Naive B cell (primary cell): ENCODE measurements at regions not wholly inside any gene's neighbourhood (a gene's known extent, or its start where the extent isn't known, plus 50 kb on each side); places are given as distances from the start of the nearest gene placed in this dataset.

Experiments used
- ATAC-seq, 2 donors: fragments of 150-1000 bp; cut with Tn5 transposase; 2 replicates each; pipeline ENCODE4 v1.10.0; 2021; ENCODE audit warnings: low read depth in 2 of 2, mild to moderate bottlenecking in 2 of 2, moderate library complexity in 2 of 2
- DNase-seq: peaks from one replicate; pipeline ENCODE4 v3.0.0; 2022
- H3K27ac Mint-ChIP-seq, 6 donors: one replicate each; pipeline ENCODE4 v1.8.0; 2020 to 2022; ENCODE audit warnings: mild to moderate bottlenecking in 6 of 6, mixed read lengths in 6 of 6, moderate library complexity in 5 of 6, inconsistent platforms in 2 of 6
- H3K27me3 Mint-ChIP-seq, 3 donors: one replicate each; pipeline ENCODE4 v1.8.0; 2021 to 2022; ENCODE audit warnings: mixed read lengths in 3 of 3, mild to moderate bottlenecking in 1 of 3
- H3K36me3 Mint-ChIP-seq, 2 donors: one replicate each; pipeline ENCODE4 v1.8.0; 2020 to 2022; ENCODE audit warnings: mixed read lengths in 2 of 2, inconsistent platforms in 1 of 2, mild to moderate bottlenecking in 1 of 2
- H3K4me1 Mint-ChIP-seq, 3 donors: one replicate each; pipeline ENCODE4 v1.8.0; 2020 to 2022; ENCODE audit warnings: mixed read lengths in 3 of 3, inconsistent platforms in 1 of 3, mild to moderate bottlenecking in 1 of 3, moderate library complexity in 1 of 3
- H3K4me3 Mint-ChIP-seq, 8 donors: one replicate each; pipeline ENCODE4 v1.8.0; 2020 to 2022; ENCODE audit warnings: mild to moderate bottlenecking in 8 of 8, mixed read lengths in 8 of 8, moderate library complexity in 8 of 8, inconsistent platforms in 2 of 8
- H3K9me3 Mint-ChIP-seq, 7 donors: one replicate each; pipeline ENCODE4 v1.8.0; 2020 to 2022; ENCODE audit warnings: mixed read lengths in 7 of 7, mild to moderate bottlenecking in 5 of 7, inconsistent platforms in 2 of 7, moderate library complexity in 1 of 7

DNA sequence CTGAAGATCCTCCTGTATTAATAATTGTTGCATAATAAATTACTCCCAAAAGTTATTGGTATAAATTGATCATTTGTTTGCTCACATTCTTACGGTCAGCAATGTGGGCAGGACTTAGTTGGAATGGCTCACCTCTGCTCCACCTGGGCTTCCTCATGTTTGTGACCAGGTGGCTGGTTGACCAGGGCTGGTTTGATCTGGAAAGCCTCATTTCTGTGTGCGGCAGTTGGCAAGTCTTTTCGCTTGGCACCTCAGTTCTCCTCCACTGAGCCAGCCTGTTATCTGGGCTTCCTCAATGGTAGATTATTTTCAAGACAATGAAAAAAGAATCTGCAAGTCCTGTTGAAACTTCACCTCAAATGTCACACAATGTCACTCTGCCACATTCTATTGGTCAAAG lies 301.1 kb downstream of the TBL1XR1 start:
- no peak for ATAC-seq
- Mint-ChIP-seq H3K27me3 (peaks cover 17 to 25% (median 24%) of the 10 kb centered on the region in 3 donors), H3K9me3 (peaks cover 1 to 16% (median 9%) of the 10 kb centered on the region in 7 donors), H3K4me3 (peak overlapping the region in 1 of 8 donors; percentile 38), H3K27ac (no peak overlapping the region), H3K4me1 (no peaks in the 10 kb centered on the region), H3K36me3 (no peaks in the 10 kb centered on the region)
- no peak for DNase-seq

GRCh38 chr3:176879710-176880109 lies 317.6 kb downstream of the TBL1XR1 start:
- Mint-ChIP-seq H3K27ac (no peak overlapping the region), H3K4me3 (no peak overlapping the region), H3K9me3 (peaks cover 3 to 19% (median 9%) of the 10 kb centered on the region in 7 donors), H3K36me3 (peaks cover 0 to 7% of the 10 kb centered on the region in 2 donors), H3K27me3 (peaks cover 9 to 18% (median 16%) of the 10 kb centered on the region in 3 donors), H3K4me1 (no peaks in the 10 kb centered on the region)
- DNase-seq = no peak
- no peak for ATAC-seq

GRCh38 chr3:176873261-176873660 lies 324.0 kb downstream of the TBL1XR1 start:
- H3K36me3 Mint-ChIP-seq = peaks cover 0 to 20% of the 10 kb centered on the region in 2 donors
- peaks cover 7 to 30% (median 15%) of the 10 kb centered on the region in 7 donors for H3K9me3 Mint-ChIP-seq
- no peak overlapping the region for H3K27ac Mint-ChIP-seq
- H3K4me3 Mint-ChIP-seq = no peak overlapping the region
- peaks cover 6 to 9% (median 8%) of the 10 kb centered on the region in 3 donors for H3K4me1 Mint-ChIP-seq
- no peak for DNase-seq
- H3K27me3 Mint-ChIP-seq = peaks cover under 1 to 7% (median under 1%) of the 10 kb centered on the region in 3 donors
- no peak for ATAC-seq

DNA sequence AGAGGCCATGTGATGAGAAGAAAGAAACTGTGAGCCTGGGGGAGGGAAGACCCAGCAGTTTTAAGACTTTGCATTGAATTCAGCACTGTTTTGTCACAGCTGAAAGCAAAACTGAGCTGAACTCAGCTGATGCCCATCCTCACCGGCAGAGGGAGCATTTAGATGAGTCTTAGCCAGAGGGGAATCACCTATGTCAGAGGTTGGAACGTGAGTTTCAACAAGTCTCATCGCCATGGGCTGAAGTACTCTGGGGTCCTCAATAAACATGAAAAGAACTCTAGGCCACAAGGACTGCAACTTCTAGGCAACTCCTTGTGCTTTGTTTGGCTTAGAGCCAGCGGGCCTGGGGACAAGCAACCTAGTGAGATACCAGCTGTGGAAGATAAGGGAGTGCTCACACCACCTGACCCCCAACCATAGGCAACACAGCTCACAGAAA lies 324.5 kb downstream of the TBL1XR1 start:
- Mint-ChIP-seq H3K27ac (peak overlapping the region in 1 of 6 donors; percentile 6), H3K27me3 (peaks cover 0 to 5% (median 0%) of the 10 kb centered on the region in 3 donors), H3K9me3 (peaks cover 7 to 32% (median 16%) of the 10 kb centered on the region in 7 donors), H3K4me3 (no peak overlapping the region), H3K36me3 (peaks cover 0 to 21% of the 10 kb centered on the region in 2 donors), H3K4me1 (peaks cover 6 to 9% (median 8%) of the 10 kb centered on the region in 3 donors)
- ATAC-seq (peak; percentile 69 to 75), DNase-seq (peak; percentile 38)

DNA sequence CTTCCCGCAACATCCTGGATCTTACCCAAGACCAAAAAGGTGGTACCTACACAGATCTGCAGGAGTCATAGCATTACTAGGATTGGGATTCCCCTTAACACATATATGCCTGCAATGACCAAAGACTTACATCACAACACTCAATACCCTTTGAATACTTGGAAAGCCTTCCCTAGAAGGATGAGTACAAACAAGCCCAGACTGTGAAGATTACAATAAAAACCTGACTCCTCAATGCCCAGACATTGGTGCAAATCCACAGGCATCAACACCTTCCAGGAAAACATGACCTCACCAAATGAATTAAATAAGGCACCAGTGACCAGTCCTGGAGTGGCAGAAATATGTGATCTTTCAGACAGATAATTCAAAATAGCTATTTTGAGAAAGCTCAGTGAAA lies 326.8 kb downstream of the TBL1XR1 start:
- no peak overlapping the region for H3K27ac Mint-ChIP-seq
- no peak overlapping the region for H3K4me3 Mint-ChIP-seq
- peaks cover 5 to 26% (median 13%) of the 10 kb centered on the region in 7 donors for H3K9me3 Mint-ChIP-seq
- peaks cover 0 to 16% of the 10 kb centered on the region in 2 donors for H3K36me3 Mint-ChIP-seq
- H3K27me3 Mint-ChIP-seq = no peaks in the 10 kb centered on the region
- ATAC-seq = no peak
- peaks cover 6 to 9% (median 8%) of the 10 kb centered on the region in 3 donors for H3K4me1 Mint-ChIP-seq
- DNase-seq = no peak

- Mint-ChIP-seq H3K36me3 (peaks cover 0 to 16% of the 10 kb centered on the region in 2 donors), H3K4me1 (peaks cover 6 to 7% (median 7%) of the 10 kb centered on the region in 3 donors), H3K27me3 (peaks cover 0 to 7% (median 0%) of the 10 kb centered on the region in 3 donors), H3K4me3 (no peak overlapping the region), H3K27ac (peak overlapping the region in 1 of 6 donors; percentile 2), H3K9me3 (peaks cover 5 to 26% (median 13%) of the 10 kb centered on the region in 7 donors)
- ATAC-seq = no peak
- no peak for DNase-seq
Observed at GRCh38 chr3:176867681-176868663, 329.3 kb downstream of the TBL1XR1 start.

- ATAC-seq (no peak), DNase-seq (no peak)
- no peak overlapping the region for H3K4me3 Mint-ChIP-seq
- H3K27me3 Mint-ChIP-seq = peaks cover 0 to 13% (median 8%) of the 10 kb centered on the region in 3 donors
- H3K36me3 Mint-ChIP-seq = no peaks in the 10 kb centered on the region
- H3K9me3 Mint-ChIP-seq = peaks cover 0 to 7% (median 0%) of the 10 kb centered on the region in 7 donors
- H3K4me1 Mint-ChIP-seq = no peaks in the 10 kb centered on the region
- H3K27ac Mint-ChIP-seq = no peak overlapping the region
Observed at GRCh38 chr3:176861137-176861536, 336.1 kb downstream of the TBL1XR1 start.

DNA sequence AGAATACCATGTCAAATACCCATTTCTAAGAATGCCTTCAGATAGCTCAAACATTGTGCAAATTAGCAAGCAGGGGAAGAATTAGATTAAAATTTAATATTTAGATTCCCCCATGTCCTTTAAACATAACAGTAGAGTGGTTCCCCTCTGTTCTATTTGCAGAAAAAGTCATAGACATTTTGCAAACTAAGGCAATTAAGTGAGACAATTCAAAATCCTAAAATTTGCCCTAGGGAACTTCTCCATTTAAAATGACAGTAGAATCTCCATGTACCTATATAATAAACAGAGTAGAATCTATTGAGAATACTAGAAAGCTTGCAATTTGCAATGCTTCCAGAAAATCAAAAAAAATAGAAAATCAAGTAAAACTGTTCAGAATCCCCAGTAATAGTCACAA lies 340.6 kb downstream of the TBL1XR1 start:
- Mint-ChIP-seq H3K36me3 (no peaks in the 10 kb centered on the region), H3K4me3 (no peak overlapping the region), H3K27ac (no peak overlapping the region), H3K27me3 (peaks cover 0 to 16% (median 6%) of the 10 kb centered on the region in 3 donors), H3K9me3 (peaks cover 0 to 3% (median 0%) of the 10 kb centered on the region in 7 donors), H3K4me1 (no peaks in the 10 kb centered on the region)
- ATAC-seq (no peak), DNase-seq (no peak)

DNA sequence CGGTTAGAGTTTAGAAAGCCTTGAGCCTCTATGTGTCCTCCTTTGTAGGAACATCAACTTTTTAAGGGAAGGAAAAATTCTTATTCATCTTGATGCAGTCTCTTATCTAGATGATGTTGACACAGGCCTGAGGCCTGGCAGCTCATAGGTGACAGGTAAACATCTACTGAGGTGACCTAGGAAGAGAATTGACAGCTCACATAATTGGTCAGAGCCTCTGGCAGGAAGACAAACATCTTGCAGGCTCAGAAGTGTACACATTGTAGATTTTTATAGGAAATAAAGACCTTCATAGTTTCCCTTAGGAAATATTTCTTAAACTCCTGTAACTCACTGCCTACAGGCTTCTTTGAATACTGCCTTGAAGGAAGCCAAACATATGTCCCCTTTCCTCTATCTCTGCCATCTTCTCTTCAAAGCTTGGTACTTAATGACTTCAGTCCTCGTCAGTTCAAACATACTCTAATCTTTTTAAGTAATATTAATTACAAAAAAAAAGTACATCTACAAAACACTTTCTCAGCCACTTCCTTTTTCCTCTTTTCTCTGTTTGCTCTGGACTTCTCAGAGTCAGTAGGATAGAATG lies 341.3 kb downstream of the TBL1XR1 start:
- Mint-ChIP-seq H3K27ac (no peak overlapping the region), H3K4me1 (no peaks in the 10 kb centered on the region), H3K27me3 (peaks cover 0 to 16% (median 6%) of the 10 kb centered on the region in 3 donors), H3K36me3 (no peaks in the 10 kb centered on the region), H3K4me3 (no peak overlapping the region), H3K9me3 (peaks cover 0 to 3% (median 0%) of the 10 kb centered on the region in 7 donors)
- ATAC-seq (no peak), DNase-seq (no peak)

DNA sequence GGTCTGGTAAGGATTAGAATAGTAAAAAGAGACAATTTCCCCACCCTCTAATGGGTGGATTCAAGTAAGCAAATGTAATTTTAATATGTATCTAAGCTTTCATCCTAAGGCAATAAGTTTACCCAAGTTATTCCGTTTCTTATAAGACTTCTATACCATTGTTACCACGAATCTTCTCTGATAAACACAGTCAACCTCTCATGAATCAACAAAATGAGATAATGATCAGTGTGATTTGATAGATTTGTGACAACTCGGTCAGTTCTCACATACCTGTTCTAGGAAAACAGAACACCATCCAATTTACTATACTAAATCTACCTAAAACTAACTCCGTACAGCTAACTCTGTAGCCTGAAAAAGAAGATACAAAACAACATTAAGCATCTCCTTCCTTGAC lies 342.1 kb downstream of the TBL1XR1 start:
- ATAC-seq (no peak), DNase-seq (no peak)
- H3K4me3 Mint-ChIP-seq = no peak overlapping the region
- no peak overlapping the region for H3K27ac Mint-ChIP-seq
- no peaks in the 10 kb centered on the region for H3K4me1 Mint-ChIP-seq
- H3K9me3 Mint-ChIP-seq = no peaks in the 10 kb centered on the region
- no peaks in the 10 kb centered on the region for H3K36me3 Mint-ChIP-seq
- H3K27me3 Mint-ChIP-seq = peaks cover 0 to 16% (median 6%) of the 10 kb centered on the region in 3 donors

GRCh38 chr3:176850498-176850897 lies 346.8 kb downstream of the TBL1XR1 start:
- H3K27ac Mint-ChIP-seq = no peak overlapping the region
- DNase-seq (no peak), ATAC-seq (no peak)
- no peaks in the 10 kb centered on the region for H3K36me3 Mint-ChIP-seq
- no peaks in the 10 kb centered on the region for H3K4me1 Mint-ChIP-seq
- peaks cover 0 to 16% (median 6%) of the 10 kb centered on the region in 3 donors for H3K27me3 Mint-ChIP-seq
- no peak overlapping the region for H3K4me3 Mint-ChIP-seq
- peaks cover 0 to 1% (median 0%) of the 10 kb centered on the region in 7 donors for H3K9me3 Mint-ChIP-seq

DNA sequence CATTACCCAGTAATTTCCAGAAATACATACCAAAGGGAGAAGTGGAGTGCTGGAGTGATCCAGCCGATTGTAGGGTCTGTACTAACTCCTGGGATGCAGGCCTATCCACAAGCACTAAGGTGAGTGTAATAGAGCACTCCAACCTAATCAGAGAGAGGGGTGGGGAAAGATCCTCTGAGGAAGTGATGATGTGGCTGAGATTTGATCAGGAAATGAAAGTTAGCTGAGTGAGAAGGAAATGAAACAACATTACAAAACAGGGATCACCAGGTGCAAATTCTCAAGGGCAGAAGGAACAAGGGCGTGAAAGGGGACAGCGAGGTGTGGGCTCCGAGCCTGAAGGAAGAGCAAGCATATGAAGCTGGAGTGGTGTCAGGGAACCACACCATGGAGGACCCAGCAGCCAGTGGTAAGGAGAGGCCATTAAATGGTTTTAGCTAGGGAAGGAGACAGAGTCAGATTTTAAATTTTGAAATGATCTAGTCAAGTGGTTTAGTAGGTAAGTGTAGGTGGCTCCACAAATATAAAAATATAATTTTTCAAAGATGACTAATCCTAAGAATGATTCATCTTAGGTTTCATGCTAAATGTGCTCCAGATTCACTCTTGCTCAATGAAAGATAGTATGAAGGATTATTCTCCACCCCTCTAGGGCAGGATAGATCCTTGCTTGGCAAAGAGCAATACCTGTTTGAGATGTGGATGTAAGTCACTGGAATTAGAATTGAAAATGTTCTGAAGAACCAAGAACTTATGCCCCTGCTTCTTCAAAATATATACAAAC lies 348.7 kb downstream of the TBL1XR1 start:
- ATAC-seq = no peak
- Mint-ChIP-seq H3K27me3 (peaks cover 0 to 2% (median under 1%) of the 10 kb centered on the region in 3 donors), H3K36me3 (no peaks in the 10 kb centered on the region), H3K9me3 (peaks cover 0 to 1% (median 0%) of the 10 kb centered on the region in 7 donors), H3K4me1 (no peaks in the 10 kb centered on the region), H3K4me3 (no peak overlapping the region), H3K27ac (no peak overlapping the region)
- DNase-seq = no peak

- Mint-ChIP-seq H3K27me3 (peaks cover 0 to 5% (median 0%) of the 10 kb centered on the region in 3 donors), H3K4me1 (no peaks in the 10 kb centered on the region), H3K4me3 (no peak overlapping the region), H3K9me3 (peaks cover 0 to 10% (median 1%) of the 10 kb centered on the region in 7 donors), H3K27ac (no peak overlapping the region), H3K36me3 (no peaks in the 10 kb centered on the region)
- ATAC-seq = no peak
- no peak for DNase-seq
Observed at GRCh38 chr3:176842914-176843313, 354.4 kb downstream of the TBL1XR1 start.
